CD4-positive, alpha-beta T cell treated with Interleukin-4 for 1 hour (primary cell): ENCODE measurements at regions not wholly inside any gene's neighbourhood (a gene's known extent, or its start where the extent isn't known, plus 50 kb on each side); places are given as distances from the start of the nearest gene placed in this dataset.

Experiments
- DNase-seq, 2 donors: peaks; one replicate each; pipeline ENCODE4 v3.0.0-alpha.2; 2020 to 2022

DNA sequence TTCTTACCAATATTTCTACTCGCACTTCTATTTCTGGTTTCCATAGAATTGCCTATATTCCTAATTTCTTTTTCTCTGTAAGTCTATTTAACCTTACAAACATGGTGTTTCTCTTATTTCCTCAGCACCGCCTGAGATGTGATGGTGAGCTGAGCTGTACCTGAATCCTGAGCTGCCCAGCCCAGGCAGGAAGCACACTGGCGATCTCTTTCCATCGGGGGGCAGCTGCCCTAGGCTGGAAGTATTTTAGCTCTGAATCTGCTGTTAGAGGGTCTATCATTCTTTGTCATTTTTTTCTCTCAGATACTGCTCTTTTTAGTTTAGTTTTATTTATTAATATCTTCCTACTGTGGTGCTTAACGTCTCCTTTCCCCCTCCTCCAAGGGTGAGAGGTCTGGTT, 173.4 kb upstream of the SLC35B3 start:
- DNase-seq: no peak

DNA sequence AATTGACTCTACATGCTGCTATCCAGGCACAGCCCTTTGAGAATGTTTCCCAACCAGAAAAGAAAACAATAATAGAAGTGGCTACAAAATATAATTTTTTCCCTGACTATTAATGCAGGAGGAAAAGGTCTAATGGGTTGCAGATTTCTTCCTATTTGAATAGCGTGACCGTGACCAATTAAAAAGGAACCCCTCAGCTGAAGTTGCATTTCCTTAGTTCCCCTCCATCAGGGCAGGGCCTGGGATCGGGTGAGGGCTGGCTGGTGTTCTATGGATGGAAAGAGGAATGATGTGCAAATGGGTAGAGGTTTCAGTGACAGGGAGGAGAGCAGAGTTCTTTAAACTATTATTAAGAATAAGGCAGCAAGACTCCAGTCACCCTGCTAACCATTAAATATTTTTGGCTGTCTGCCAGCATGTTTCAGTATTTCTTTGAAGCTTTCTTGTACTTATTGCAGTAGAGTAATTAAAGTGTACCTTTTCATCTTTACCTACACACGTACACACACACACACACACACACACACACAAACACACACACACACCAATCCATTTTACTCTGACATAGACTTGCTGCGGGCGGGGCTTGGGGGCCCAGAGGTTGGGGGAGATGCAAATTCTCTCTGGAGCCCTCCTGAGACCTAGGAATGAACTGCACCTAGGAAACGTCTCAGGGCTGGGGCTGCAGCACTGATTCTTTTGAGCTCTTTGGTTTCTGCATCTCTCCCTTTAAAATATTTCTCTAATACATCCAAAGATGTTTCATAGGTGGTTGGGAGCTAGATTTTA, 154.8 kb upstream of the SLC35B3 start:
- no peak for DNase-seq

DNA sequence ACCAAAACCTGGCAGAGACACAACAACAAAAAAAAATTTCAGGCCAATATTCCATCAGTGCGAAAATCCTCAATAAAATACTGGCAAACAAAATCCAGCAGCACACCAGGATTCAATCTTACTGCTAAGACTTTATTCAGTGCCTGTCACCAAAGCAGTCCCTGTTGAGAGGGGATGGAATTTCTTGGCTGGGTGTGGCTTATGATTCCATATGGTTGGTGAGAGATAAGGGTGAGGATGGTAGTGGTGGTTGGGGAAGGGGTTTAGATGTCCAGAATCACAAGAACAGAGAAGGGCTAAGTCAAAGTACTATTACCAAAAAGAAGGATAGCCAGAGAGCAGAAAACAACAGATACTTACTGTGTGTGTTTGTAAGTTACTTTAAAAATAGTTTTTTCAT, 152.8 kb upstream of the SLC35B3 start:
- no peak for DNase-seq

DNA sequence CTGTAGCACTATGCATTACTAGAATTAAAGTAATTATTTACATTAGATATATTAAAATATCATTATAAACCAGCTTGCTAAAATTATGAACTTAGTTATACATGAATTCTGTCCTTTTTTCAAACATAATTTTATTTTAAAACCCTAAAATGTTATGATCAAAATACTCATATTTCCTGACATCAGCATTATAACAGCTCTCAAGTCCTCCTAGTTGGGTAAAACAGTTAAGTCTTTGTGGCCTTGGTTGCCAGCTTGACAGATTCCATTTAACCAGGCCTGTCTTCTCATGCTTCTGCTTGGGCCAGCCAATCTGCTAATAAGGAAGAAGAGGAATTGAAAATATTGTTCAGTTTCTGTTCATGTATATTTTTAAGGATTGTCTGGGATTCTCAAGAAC, 147.9 kb upstream of the SLC35B3 start:
- no peak for DNase-seq

DNA sequence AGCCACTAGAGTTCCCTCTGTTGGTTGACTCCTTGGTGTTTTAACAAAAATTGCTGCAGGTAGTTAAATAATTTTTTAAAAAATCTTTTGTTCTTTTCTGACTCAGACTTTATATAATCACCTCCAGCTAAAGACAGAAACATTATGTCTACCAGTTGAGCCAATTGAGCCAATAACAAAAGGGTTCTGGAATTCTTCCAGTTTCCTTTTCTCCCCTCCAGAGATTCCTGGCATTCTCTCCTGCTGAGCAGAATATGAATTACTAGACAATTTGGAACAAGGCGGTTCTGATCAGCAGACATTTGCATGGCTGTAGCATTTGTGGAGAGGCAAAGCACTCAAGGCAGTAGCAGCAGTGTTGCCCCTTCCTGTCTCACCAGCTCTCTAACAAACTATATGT, 144.0 kb upstream of the SLC35B3 start:
- no peak for DNase-seq

DNA sequence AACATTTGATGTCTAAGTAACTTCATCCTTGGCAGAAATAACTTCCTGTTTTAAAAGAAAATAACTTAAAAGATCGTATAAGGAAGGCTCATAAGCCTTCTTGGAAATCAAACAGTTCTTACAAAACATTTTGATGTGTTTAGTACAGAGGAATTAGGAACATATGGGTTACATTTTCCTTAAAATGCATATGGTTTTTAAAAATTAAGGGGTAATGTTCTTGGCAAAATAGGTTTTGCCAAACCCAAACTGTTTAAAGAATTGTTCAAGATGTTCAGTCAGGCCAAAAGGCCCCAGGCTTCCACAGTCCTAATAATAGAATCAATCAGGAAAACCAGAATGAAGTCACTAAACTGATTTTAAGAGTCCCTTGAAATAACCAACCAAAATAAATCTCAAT, 142.7 kb upstream of the SLC35B3 start:
- no peak for DNase-seq

DNA sequence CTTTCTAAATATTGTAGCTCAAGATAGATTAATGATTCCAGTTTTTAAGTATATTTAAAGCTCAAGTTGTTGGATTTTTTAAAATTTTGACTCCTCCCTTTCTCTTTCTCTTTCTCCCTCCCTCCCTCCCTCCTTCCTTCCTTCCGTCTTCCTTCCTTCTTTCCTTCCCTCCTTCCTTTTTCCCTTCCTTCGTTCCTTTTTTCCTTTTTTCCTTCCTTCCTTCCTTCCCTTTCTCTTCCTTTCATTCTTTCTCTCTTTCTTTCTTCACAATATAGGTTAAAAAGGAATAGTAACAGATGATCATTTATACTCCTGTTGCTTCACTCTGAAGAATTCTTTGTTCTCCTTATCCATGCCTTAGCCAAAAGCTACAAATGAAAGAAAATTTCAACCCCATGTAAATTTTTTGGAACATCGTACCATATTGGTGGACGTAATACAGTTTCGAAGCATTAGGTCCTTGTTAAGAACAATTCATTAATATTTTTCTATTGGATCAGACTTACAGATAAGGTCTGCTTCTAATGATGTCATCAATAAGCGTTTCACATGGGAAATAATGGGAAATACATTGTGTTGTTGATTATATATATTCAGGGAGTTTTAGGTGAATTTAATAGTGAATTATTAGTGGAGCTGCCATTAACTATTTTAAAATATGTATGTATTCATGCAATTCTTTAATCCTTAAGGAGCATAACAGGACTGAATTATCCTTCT, 139.6 kb upstream of the SLC35B3 start:
- DNase-seq: no peak

DNA sequence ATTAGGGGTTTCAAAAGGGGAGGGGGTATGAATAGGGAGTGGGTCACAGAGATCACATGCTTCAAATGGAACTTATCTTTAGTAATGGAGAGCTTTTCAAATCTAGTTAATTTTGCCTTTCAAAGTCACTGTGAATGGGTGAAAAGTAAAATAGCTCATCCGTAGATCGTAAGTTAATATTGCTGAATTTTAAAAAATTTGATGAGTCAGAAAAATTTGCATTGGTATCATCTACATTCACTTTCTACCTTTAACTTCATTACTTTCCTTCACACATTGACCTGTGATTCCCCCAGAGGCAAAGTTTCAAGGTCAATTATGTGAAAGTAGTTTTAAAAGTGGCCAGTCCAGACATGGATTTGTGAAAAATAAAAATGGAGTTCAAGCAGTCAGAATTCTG, 139.0 kb upstream of the SLC35B3 start:
- DNase-seq: no peak

DNA sequence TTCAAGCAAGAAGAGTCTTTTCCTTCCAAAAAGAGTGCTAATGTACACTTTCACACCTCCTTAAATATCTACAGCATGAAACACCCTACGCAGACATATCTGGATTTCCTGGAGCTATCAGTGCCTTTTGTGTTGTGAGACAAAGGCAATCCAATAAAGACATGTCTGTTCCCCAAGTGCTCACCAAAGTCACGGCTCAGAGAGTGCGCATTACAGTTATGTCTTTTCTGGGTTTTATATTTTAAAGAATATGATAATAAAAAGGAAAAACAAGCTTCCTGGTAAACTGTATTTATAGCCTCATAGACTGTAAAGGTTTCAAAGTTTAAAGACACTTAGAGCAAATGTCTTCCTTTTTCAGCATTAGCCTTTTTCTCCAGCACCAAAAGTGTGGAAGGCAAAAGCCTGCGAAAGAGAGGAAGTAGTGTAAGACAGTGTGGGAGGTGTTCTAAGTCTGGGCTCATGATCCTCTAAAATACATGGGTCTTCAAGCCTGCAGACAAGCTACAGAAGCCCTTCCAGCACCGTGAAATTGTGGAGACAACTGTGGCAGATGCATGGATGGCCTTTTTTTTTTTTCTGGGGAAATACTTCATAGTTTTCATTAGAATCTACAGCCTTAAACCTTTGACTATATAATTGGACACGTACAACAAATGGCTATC, 135.0 kb upstream of the SLC35B3 start:
- DNase-seq: no peak

DNA sequence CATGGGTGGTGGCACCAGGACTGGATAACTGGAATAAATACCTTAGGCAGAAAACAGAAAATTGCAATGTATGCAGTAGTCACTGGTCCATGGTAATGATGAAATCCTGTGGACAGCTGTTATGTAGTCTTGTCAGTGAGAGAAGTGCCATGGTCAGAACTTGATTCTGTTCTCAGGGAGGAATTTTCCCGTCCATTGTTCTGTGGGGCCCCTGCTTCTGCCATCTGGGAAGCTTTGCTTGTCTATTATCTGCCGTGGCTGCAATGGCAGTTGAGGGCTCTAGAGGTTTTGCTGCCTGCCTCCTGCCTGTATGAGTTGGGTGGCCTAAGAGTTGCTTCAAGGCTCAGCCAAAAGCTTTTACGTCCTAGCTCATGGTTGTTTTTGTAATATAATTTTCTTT, 126.8 kb upstream of the SLC35B3 start:
- DNase-seq: no peak

DNA sequence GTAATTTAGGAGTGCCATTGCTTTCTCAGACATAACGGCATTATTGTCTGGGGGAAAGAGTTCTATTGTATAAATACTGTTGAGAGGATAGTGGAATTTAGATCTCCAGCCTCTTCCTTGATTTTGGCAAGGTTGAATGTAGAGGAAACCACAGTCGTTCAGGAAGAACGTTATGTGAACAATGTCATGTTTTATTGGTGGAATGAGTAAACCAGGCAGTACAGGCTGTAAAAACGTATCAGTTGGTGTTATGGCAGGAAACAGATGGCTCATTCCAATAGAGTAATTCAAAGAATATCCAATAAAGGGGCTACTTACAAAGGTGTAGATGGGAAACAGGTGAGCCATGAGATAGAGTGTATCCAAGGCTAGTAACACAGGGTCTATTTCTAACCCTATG, 123.6 kb upstream of the SLC35B3 start:
- DNase-seq: no peak

DNA sequence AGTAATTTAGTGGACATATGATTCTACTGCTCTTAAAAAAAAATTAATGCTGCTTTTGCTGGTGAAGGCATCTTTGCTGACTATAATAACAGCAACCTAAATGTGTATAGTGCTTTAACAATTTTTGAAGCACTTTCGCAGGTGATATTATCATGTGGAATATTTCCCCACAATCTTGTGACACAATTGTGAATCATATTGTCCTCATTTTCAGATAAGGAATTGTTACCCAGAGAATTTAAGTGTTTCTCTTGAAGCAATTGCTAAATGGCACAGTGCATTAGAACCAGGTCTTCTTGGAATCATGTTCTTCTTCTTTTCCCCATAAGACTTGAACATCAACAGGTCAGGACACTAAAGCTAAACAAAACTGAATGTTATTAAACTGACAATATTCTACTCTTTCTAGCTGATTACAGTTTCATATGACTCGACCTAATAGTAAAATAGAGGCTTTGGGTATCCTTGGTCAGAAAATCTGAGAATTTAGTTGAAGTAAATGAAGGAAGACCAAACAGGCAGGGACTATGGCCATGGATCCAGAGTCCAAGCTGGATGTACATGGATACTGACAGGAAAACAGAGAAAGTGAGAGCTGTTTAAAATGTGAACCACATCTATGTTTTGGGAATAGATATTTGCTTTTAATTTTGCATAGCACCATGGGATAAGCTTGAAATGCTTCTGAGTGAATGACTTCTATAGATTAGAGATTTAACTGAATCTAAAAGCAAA, 121.8 kb upstream of the SLC35B3 start:
- no peak for DNase-seq

DNA sequence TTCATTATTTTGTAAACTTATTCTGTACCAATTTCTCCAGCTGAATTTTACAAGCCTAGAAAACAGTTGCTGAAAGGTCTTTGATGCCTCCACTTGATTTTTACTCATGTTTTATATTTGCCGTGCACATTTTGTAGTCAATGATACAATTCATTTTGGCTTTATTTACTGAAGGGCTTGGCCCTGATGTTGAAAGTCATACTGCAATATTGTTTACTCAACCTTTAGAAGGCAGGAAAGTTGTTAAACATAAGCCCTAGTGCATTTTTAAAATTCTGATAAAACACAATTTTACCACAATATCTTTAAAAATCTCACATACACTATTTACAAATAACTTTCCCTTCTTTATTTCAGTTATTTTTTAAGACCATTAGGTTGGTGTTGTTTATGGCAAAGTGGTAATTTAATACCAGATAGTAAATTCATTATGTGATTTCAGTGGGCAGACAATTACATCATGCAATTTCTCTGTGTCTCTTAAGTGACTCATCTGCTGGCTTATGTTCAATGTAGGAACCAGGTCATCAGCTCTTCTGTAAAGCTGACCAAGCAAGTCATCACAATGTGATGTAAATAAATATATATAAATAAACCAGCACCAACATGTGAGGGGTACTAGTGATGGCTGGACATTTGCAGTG, 121.1 kb upstream of the SLC35B3 start:
- DNase-seq: no peak

DNA sequence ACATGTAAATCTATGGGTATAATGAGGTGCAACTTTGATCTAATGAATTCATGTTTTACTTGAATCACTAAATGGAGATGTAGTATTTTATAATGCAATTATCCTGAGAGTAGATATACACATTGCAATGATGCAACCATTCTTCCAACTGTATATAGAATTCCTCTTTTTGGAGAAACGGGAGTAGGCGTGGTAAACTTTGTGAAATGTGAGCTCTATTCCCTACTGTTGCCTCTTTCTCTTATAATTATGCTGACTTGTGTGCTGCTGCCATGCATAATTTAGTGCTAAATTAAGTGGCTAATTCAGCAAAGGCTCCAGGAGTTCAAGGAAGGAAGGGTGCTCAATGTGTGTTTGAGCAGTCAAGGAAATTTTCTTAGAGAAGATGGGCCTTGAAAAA, 116.6 kb upstream of the SLC35B3 start:
- no peak for DNase-seq

DNA sequence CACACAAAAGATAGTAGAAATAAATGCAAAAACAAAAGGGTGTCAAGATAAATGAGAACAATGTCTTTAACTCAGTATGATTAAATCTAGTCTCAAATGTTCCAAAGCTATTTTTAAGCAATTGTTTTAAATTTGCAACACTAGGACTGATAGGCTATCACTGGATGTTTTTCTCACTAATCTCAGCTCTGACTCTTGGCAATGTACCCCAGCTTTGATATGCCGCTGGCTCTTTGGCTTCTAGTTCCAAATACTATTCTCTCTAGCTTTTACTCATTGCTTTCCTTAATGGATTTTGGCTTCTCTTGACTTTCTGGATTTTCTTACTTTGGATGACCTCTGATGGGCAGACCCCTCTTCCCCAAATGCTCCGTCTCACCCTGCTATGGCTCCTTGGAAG, 116.0 kb upstream of the SLC35B3 start:
- DNase-seq: no peak

DNA sequence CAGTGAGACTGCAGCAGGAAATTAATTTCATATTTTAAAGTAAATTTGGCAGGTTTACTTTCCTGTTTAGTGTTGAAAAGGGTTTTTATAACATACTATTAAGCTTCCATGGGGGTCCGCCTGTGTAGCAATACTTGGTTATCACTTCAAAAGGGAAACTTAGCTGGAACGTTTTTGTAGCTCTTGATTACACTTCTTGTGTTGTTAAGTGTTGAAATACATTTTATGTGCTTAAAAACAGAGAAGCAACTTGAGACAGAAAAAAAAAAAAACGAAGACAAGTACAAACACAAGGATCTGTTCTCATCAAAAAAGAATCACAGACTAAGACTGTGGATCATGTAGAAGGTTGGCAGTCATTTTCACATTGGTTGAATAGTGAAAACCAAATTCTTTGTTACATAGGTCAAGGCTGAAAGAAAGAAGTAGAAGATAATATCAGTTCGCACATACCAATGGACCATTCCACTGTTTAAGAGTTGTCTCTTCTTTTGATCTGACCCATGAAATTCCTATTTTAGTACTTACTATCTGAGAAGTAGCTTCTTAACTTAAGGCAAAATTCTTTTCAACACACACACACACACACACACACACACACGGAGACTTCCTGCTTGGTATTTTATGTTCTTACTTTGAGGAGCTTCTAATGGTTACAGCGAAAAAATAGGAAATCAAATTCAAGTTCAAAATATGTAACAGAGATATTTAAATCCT, 113.9 kb upstream of the SLC35B3 start:
- no peak for DNase-seq

DNA sequence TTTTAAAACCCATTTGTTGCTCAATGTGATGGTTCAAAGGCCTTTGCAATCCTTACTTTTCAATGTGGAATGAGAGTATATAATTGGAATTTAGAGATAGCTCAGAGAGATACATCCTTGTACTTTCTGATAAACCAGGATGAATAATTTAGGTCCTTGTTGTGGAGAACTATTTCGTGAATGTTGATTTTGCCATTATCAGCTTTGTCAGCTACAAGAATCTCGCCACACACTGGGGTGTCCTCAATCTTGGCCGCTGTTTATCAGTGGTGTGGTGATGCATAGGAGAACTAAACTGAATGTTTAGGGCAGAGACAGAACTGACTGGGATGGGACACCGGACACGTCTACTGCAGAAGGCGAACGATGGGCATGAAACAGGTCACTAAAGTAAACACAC, 111.2 kb upstream of the SLC35B3 start:
- no peak for DNase-seq

DNA sequence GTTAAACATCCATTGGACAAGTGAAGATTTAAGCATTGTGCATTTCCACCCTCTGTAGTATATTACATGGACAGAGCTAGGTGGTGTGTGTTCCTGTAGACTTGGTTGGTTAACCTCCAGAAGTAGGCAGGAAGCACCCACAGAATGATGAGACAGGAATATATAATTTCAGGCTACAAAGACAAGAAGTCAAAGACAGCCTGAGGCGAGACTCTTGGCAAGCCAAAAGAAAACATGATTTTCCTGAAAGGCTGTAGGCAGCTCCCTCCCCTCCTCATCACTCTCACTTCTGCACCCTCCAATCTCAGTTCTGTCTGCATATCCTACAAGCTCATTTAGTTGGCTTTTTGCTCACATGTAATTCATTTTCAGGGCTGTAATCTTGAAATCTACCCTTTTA, 110.0 kb upstream of the SLC35B3 start:
- DNase-seq: no peak

DNA sequence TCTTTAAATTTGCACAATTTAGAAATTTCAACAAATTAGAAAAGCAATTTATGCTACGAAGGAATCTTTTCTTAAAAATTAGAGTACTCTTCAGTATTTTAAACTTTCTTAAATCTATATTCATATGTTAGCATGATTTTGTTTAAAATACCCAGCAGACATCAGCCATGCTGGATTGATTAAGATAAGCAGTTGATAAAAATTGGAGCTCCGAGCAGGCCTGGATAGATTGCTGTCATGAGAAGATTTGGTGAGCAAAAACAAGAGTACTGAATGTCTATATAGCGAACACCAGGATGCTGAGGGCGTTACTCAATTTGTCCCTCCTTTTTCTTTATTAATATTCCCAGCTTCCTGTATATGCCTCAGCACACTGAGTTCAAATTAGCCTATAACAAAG, 108.4 kb upstream of the SLC35B3 start:
- DNase-seq: no peak

DNA sequence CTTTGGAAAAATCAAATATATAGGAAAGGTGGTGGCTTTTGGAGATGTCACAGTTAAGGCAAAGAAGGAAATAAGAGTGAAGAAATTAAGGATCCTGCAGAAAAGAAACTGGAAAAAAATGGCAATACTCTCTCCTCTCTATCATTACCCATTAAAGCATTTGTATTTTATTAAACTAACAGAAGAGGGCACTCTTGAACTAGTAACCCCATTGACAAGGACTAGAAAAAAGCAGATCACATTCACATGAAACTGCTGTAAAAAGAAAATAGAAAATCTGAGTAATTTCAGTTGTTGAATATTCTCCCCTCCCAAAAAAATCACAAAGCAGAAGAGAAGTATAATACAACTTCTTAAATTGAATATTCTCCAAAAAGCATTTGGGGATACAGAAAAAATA, 104.1 kb upstream of the SLC35B3 start:
- DNase-seq: no peak

DNA sequence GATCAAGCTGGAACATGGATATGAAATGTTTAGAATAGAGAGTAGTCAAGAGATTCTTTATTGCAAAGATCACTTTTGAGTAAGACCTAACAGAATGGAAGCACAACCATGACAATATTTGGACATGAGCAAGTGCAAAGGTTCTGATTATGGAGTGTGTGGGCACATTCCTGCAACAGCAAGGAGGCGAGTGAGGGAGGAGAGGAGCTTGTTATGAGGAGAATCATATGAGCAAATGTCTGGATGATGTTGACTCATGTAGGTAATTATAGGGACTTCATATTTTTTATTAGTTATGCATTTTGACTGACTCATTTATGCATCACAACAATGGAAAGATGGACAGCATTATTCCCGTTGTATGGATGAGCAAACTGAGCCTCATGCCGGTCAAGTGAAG, 100.8 kb upstream of the SLC35B3 start:
- no peak for DNase-seq

DNA sequence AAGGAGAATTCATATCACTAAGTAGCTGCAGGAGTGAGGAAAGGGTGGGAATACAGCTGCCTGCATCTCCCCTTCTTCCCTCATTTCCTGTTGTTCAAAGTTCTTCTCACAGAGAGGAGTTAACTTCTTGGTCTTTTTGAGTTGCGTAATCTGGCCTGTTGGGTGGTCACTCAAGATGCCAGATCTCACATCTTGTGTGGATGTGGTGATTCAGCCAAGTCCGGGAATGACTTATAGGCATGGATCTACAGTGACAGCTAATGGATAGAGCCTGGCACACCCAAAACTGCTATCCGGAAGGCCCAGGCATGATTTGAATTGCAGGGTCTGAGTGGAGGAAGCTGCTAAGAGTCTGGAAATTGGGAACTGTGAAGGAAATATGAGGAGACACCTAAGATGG, 100.2 kb upstream of the SLC35B3 start:
- DNase-seq: no peak
